ENCODE measurements at regions not wholly inside any gene's neighbourhood (a gene's known extent, or its start where the extent isn't known, plus 50 kb on each side); places are given as distances from the start of the nearest gene placed in this dataset.
A peak's percentile ranks its signal among the peaks of the same experiment; 100 is the strongest.

DNA sequence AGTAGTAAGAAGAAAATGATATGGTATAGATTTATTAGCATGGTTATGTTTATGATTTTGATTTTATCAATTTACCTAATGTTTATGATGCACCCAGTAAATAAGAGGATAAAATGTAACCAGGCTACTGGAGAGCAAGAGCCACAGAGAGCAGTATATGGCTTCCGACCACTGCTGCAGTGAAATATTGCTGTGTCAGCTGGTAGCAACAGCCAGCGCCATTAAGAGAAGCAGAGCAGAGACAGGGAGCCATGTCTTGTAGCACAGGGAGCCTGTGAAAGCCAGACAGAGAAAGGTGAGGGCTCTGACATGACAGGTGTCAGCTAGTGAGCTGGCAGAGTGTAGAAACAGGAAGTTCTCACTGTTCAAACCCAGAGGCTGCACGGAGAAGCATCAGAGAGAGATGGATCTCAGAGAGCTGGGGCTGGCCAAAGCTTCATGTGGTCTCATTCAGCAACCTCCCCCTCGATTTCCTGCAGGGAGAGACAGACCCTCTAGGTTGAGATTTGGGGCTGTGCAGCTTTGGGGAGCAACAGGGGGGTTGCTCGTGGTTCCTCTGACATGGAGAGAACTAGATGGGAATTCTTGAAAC, 202.1 kb downstream of the MED10 start:
- no peaks in the 10 kb centered on the region for H3K4me1 ChIP-seq
- TF ChIP-seq, protein P1, sequence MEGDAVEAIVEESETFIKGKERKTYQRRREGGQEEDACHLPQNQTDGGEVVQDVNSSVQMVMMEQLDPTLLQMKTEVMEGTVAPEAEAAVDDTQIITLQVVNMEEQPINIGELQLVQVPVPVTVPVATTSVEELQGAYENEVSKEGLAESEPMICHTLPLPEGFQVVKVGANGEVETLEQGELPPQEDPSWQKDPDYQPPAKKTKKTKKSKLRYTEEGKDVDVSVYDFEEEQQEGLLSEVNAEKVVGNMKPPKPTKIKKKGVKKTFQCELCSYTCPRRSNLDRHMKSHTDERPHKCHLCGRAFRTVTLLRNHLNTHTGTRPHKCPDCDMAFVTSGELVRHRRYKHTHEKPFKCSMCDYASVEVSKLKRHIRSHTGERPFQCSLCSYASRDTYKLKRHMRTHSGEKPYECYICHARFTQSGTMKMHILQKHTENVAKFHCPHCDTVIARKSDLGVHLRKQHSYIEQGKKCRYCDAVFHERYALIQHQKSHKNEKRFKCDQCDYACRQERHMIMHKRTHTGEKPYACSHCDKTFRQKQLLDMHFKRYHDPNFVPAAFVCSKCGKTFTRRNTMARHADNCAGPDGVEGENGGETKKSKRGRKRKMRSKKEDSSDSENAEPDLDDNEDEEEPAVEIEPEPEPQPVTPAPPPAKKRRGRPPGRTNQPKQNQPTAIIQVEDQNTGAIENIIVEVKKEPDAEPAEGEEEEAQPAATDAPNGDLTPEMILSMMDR (IDR thresholded peaks at IDR 0.05) = no peak
- H3K9me3 ChIP-seq = no peaks in the 10 kb centered on the region
- no peak overlapping the region for H3K27ac ChIP-seq
- H3K4me3 ChIP-seq = no peak overlapping the region
- 36 to 44% methylated on average over 5 of the region's 5 CpGs for WGBS, 2 donors
- DNase-seq = no peak
- H3K27me3 ChIP-seq = no peaks in the 10 kb centered on the region
- FAIRE-seq = no peak
- intact Hi-C loops (cut with DNase I) = no loop called here
- no peak for ATAC-seq
- no peaks in the 10 kb centered on the region for H3K36me3 ChIP-seq

- Histone ChIP-seq H3K27me3 (no peaks in the 10 kb centered on the region), H3K4me1 (no peaks in the 10 kb centered on the region), H3K36me3 (no peaks in the 10 kb centered on the region), H3K9me3 (no peaks in the 10 kb centered on the region), H3K4me3 (no peak overlapping the region), H3K27ac (no peak overlapping the region)
- FAIRE-seq (no peak), ATAC-seq (peak in 1 of 4 donors; percentile 29), DNase-seq (no peak)
- intact Hi-C loops (cut with DNase I) = no loop called here
- 52 to 64% methylated on average over 6 of the region's 6 CpGs for WGBS, 2 donors
- TF ChIP-seq, protein P1 (IDR thresholded peaks at IDR 0.05) = no peak
Measured at GRCh38 chr5:6175172-6175854, 203.0 kb downstream of the MED10 start.

GRCh38 chr5:6169660-6170059, 208.7 kb downstream of the MED10 start:
- FAIRE-seq = no peak

DNA sequence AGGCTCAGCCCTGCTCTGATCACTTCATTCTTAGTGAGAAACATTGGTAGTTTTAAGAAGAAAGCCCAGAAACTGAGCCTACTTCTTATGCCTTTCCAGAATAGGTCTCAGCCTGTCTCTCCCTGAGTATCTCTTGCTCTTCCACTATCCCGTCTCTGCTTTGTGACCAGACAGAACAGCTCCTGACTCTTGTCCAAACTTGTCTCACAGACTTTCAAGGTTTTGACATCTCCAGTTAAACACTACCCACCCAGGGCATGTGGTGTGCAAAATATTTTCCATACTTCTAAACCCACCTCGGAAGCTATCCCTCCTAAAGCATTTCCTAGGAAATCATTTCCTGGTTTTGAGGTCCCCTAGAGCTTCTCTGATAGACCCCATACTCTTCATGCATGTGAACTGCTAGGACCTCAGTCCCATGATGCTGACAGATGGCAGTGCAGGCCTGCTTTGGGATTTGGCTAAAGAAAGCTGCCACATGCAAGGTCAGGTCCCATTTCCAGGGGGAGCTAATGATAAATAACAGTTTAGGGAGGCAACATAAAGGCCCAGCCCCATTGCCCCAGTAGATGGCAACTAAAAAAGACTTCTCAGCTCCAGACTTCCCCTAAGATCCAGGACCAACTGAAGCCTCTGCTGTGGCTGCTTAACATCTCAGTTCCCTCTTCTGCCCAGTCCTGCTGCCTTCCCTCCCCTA, 211.5 kb downstream of the MED10 start:
- Histone ChIP-seq H3K4me1 (no peaks in the 10 kb centered on the region), H3K4me3 (no peak overlapping the region), H3K27me3 (no peaks in the 10 kb centered on the region), H3K9me3 (no peaks in the 10 kb centered on the region), H3K27ac (no peak overlapping the region), H3K36me3 (no peaks in the 10 kb centered on the region)
- intact Hi-C loops (cut with DNase I) = no loop called here
- TF ChIP-seq, protein P1 (IDR thresholded peaks at IDR 0.05) = no peak
- DNase-seq (no peak), ATAC-seq (no peak), FAIRE-seq (no peak)
- WGBS, 2 donors = 60 to 66% methylated on average over 2 of the region's 2 CpGs

More at GRCh38 chr5:6169660-6170059, 208.7 kb downstream of the MED10 start:
- Histone ChIP-seq H3K4me1 (no peaks in the 10 kb centered on the region), H3K27ac (no peak overlapping the region), H3K4me3 (no peak overlapping the region), H3K27me3 (no peaks in the 10 kb centered on the region), H3K36me3 (no peaks in the 10 kb centered on the region), H3K9me3 (no peaks in the 10 kb centered on the region)
- DNase-seq = no peak
- TF ChIP-seq, protein P1 (IDR thresholded peaks at IDR 0.05) = no peak
- no peak for ATAC-seq
- 16 to 22% methylated on average over 4 of the region's 4 CpGs for WGBS, 2 donors
- intact Hi-C loops (cut with DNase I) = no loop called here

DNA sequence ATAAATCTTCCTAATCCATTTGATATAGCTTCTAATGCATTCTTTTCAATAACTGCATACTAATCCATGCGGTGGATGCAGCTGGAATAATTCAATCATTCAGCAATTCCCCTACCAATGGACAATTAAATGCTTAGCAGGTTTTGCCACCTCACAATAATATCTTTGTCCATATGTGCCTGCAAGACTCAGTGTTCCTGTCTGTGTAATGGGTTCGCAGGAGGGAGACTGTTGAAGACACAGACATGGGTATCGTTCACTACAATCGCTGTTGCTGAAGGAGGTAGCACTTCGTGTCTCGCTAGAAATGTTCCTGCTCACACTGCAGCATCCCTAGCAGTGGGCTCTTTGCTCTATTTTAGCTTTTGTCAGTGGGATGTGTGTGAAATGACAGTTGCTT, 214.4 kb downstream of the MED10 start:
- intact Hi-C loops (cut with DNase I) = no loop called here
- Histone ChIP-seq H3K27ac (no peak overlapping the region), H3K27me3 (no peaks in the 10 kb centered on the region), H3K9me3 (no peaks in the 10 kb centered on the region), H3K4me1 (no peaks in the 10 kb centered on the region), H3K36me3 (no peaks in the 10 kb centered on the region), H3K4me3 (no peak overlapping the region)
- TF ChIP-seq, protein P1 (IDR thresholded peaks at IDR 0.05) = no peak
- DNase-seq (no peak), ATAC-seq (no peak), FAIRE-seq (no peak)
- 69 to 82% methylated on average over 6 of the region's 6 CpGs for WGBS, 2 donors
